Endothelial cell of umbilical vein (primary cell): ENCODE measurements at regions not wholly inside any gene's neighbourhood (a gene's known extent, or its start where the extent isn't known, plus 50 kb on each side); places are given as distances from the start of the nearest gene placed in this dataset.

Experiments used
- BruUV-seq: library from RNA; stranded (reverse); fragments of 400-500 nt; replicated peaks from 2 replicates; lab custom pipeline; 2021; lab: Mats Ljungman, UMichigan
- CTCF ChIA-PET: fragments of 300-600, 350-600 bp; sonication (Branson Sonifier 250); formaldehyde crosslinking; loops from one replicate; lab custom pipeline; 2021; ENCODE audit warnings: antibody characterized with exemption, inconsistent platforms; lab: Charles Lee
- POLR2A ChIA-PET: fragments of 300-600, 350-600 bp; sonication (Branson Sonifier 250); formaldehyde crosslinking; loops from one replicate; lab custom pipeline; 2021; ENCODE audit warnings: antibody characterized with exemption, inconsistent platforms; lab: Charles Lee
- DNase-seq: peaks from one replicate; pipeline ENCODE4 v3.0.0-alpha.2; 2011; ENCODE audit warnings: low read depth, low spot score
- FAIRE-seq: peaks from 2 replicates; lab custom pipeline; 2011; peaks lifted over from hg19 to GRCh38; lab: Jason Lieb, UNC
- H2AFZ ChIP-seq: 2 replicates; pipeline ENCODE4 v1.6.0; 2012; ENCODE audit warnings: low read depth, low read length, control low read depth, inconsistent platforms
- H3K27ac ChIP-seq: 2 replicates; pipeline ENCODE4 v1.5.1; 2011; ENCODE audit warnings: low read depth, mild to moderate bottlenecking, control low read depth, low read length, moderate library complexity; ENCODE audit not compliant: insufficient read depth
- H3K27me3 ChIP-seq, 2 experiments: 2 replicates each; pipeline versions ENCODE4 v1.6.0 to v1.6.1; 2011; ENCODE audit warnings: low read length in 2 of 2, mixed read lengths in 1 of 2; ENCODE audit not compliant: control insufficient read depth in 2 of 2, insufficient read depth in 2 of 2
- H3K36me3 ChIP-seq, 2 experiments: 2 replicates in 1 of 2; 3 replicates in 1 of 2; pipeline ENCODE4 v1.5.1; 2011; ENCODE audit warnings: low read length in 2 of 2, mild to moderate bottlenecking in 1 of 2, moderate library complexity in 1 of 2; ENCODE audit not compliant: control insufficient read depth in 2 of 2, insufficient read depth in 2 of 2; ENCODE audit errors: extremely low read depth in 1 of 2
- H3K4me1 ChIP-seq: 3 replicates; pipeline ENCODE4 v1.5.1; 2011; ENCODE audit warnings: mild to moderate bottlenecking, low read length; ENCODE audit not compliant: control insufficient read depth, insufficient read depth; ENCODE audit errors: extremely low read depth
- H3K4me2 ChIP-seq: 2 replicates; pipeline ENCODE4 v1.6.1; 2011; ENCODE audit warnings: low read length, control low read depth, mixed read lengths; ENCODE audit not compliant: insufficient read depth
- H3K4me3 ChIP-seq, 3 experiments: fragments of 200-600 bp in 1 of 3; sonication (generic), shearing (Covaris generic) in 1 of 3; replicated peaks in 1 of 3; 2 replicates each; pipeline ENCODE4 v1.5.1; 2011 to 2016; ENCODE audit warnings: control low read depth in 3 of 3, low read length in 3 of 3, mild to moderate bottlenecking in 2 of 3, inconsistent platforms in 1 of 3, low read depth in 1 of 3, moderate library complexity in 1 of 3; ENCODE audit not compliant: insufficient read depth in 1 of 3
- H3K79me2 ChIP-seq: 2 replicates; pipeline ENCODE4 v1.6.0; 2012; ENCODE audit warnings: low read length, inconsistent platforms; ENCODE audit not compliant: control insufficient read depth, insufficient read depth
- H3K9ac ChIP-seq: replicated peaks from 2 replicates; pipeline ENCODE3; 2011; ENCODE audit warnings: low read length, control low read depth; ENCODE audit not compliant: insufficient read depth; ENCODE audit errors: extremely low read depth
- H3K9me1 ChIP-seq: replicated peaks from 3 replicates; pipeline ENCODE4 v1.6.0; 2011; ENCODE audit warnings: mild to moderate bottlenecking, low read length; ENCODE audit not compliant: control insufficient read depth, insufficient read depth; ENCODE audit errors: extremely low read depth
- H3K9me3 ChIP-seq: replicated peaks from 2 replicates; pipeline ENCODE4 v1.5.1; 2012; ENCODE audit warnings: low read length, inconsistent platforms; ENCODE audit not compliant: control insufficient read depth, insufficient read depth
- H4K20me1 ChIP-seq: replicated peaks from 2 replicates; pipeline ENCODE3; 2011; ENCODE audit warnings: mild to moderate bottlenecking, low read length; ENCODE audit not compliant: control insufficient read depth, insufficient read depth; ENCODE audit errors: extremely low read depth
- CTCF ChIP-seq, 2 donors: IDR thresholded peaks; 1 replicate in 1 of 2; 2 replicates in 1 of 2; pipeline ENCODE4 v1.5.1; 2011; ENCODE audit warnings: low read length in 2 of 2, mild to moderate bottlenecking in 2 of 2, moderate library complexity in 2 of 2, control low read depth in 1 of 2, inconsistent platforms in 1 of 2, low read depth in 1 of 2; ENCODE audit not compliant: insufficient read depth in 1 of 2; ENCODE audit errors: extremely low read depth in 1 of 2
- EZH2 ChIP-seq: IDR thresholded peaks from 2 replicates; pipeline ENCODE4 v1.6.1; 2012; ENCODE audit warnings: borderline replicate concordance, low read depth, mild to moderate bottlenecking, moderate library complexity, low read length, inconsistent platforms; ENCODE audit not compliant: severe bottlenecking
- FOS ChIP-seq: IDR thresholded peaks from 2 replicates; pipeline ENCODE4 v1.6.1; 2011; ENCODE audit warnings: mild to moderate bottlenecking, low read length, moderate library complexity, borderline replicate concordance; ENCODE audit not compliant: insufficient read depth
- GATA2 ChIP-seq: IDR thresholded peaks from 2 replicates; pipeline ENCODE4 v1.7.0; 2011; ENCODE audit warnings: low read depth, mild to moderate bottlenecking, moderate library complexity, mixed read lengths, low read length; ENCODE audit not compliant: insufficient read length, insufficient read depth
- JUN ChIP-seq: IDR thresholded peaks from 2 replicates; pipeline ENCODE4 v1.6.1; 2011; ENCODE audit warnings: borderline replicate concordance, low read depth; ENCODE audit not compliant: insufficient read length, insufficient read depth
- MAX ChIP-seq: IDR thresholded peaks from 2 replicates; pipeline ENCODE4 v1.6.1; 2011; ENCODE audit not compliant: insufficient read depth, insufficient read length
- MYC ChIP-seq: IDR thresholded peaks from one replicate; pipeline ENCODE4 v1.6.1; 2011; ENCODE audit warnings: mild to moderate bottlenecking, low read depth, low read length
- POLR2A ChIP-seq: IDR thresholded peaks from 2 replicates; pipeline ENCODE4 v1.6.1; 2012; ENCODE audit warnings: low read depth, mild to moderate bottlenecking, control low read depth, low read length
- POLR2AphosphoS5 ChIP-seq: IDR thresholded peaks from 2 replicates; pipeline ENCODE4 v1.6.1; 2012; ENCODE audit warnings: low read depth, mild to moderate bottlenecking, control low read depth, low read length, moderate library complexity; ENCODE audit not compliant: insufficient read depth
- dilution Hi-C: fragments of 300-500 bp; cut with MboI; formaldehyde crosslinking; loops from one replicate; pipeline ENCODE4 v1.15.0; 2019; ENCODE audit warnings: low sequenced_read_pairs; ENCODE audit not compliant: extremely low pct_ligation_motif_present
- intact Hi-C: fragments of 100-400 bp; cut with micrococcal nuclease; formaldehyde crosslinking; loops from one replicate; pipeline ENCODE4 v1.10.0; 2022

GRCh38 chr4:143036443-143036842, 148.3 kb upstream of the USP38 start:
- ChIA-PET POLR2A (no interaction called here), CTCF (no interaction called here)
- H3K36me3 ChIP-seq: no peaks in the 10 kb centered on the region
- DNase-seq (no peak), FAIRE-seq (no peak)
- no peak overlapping the region for H3K9ac ChIP-seq
- H3K4me1 ChIP-seq: no peaks in the 10 kb centered on the region
- no peak for TF ChIP-seq JUN
- no peak for TF ChIP-seq MYC
- TF ChIP-seq POLR2AphosphoS5: no peak
- no peak for TF ChIP-seq MAX
- no peak for TF ChIP-seq GATA2
- no peak for TF ChIP-seq FOS
- TF ChIP-seq CTCF (IDR thresholded peaks at IDR 0.05; ENCODE audit: extremely low read depth in 1 of 2, insufficient read depth in 1 of 2, low read depth in 1 of 2, low read length in 2 of 2): no peak
- TF ChIP-seq EZH2: no peak
- no peak for TF ChIP-seq POLR2A
- no peaks in the 10 kb centered on the region for H3K79me2 ChIP-seq
- no peak overlapping the region for H3K27ac ChIP-seq
- dilution Hi-C loops (no loop called here), intact Hi-C loops (no loop called here)
- no peaks in the 10 kb centered on the region for H3K27me3 ChIP-seq
- H3K9me1 ChIP-seq: no peaks in the 10 kb centered on the region
- no peak overlapping the region for H2AFZ ChIP-seq
- H3K9me3 ChIP-seq: no peaks in the 10 kb centered on the region
- no TSS peak for BruUV-seq
- no peak overlapping the region for H3K4me2 ChIP-seq
- no peaks in the 10 kb centered on the region for H4K20me1 ChIP-seq
- no peak overlapping the region for H3K4me3 ChIP-seq
